AG04450 (cell line): ENCODE measurements at regions not wholly inside any gene's neighbourhood (a gene's known extent, or its start where the extent isn't known, plus 50 kb on each side); places are given as distances from the start of the nearest gene placed in this dataset.

ENCODE experiments used
- CTCF ChIA-PET: fragments of 300-600, 350-600 bp; formaldehyde crosslinking; extraction: SDS; loops from one replicate; lab custom pipeline; 2022; ENCODE audit warnings: antibody characterized with exemption, inconsistent platforms; lab: Charles Lee
- POLR2A ChIA-PET: fragments of 350-600 bp; formaldehyde crosslinking; extraction: SDS; loops from one replicate; lab custom pipeline; 2021; ENCODE audit warnings: antibody characterized with exemption, inconsistent platforms; lab: Yijun Ruan, JAX
- DNase-seq: peaks from one replicate; pipeline ENCODE4 v3.0.0-alpha.2; 2011; ENCODE audit warnings: low read depth, low spot score
- H3K27ac ChIP-seq: one replicate; pipeline ENCODE4 v1.5.1; 2012; ENCODE audit warnings: low read depth, low read length, control low read depth
- H3K27me3 ChIP-seq: one replicate; pipeline ENCODE4 v1.6.0; 2012; ENCODE audit warnings: low read length; ENCODE audit not compliant: control insufficient read depth, insufficient read depth
- H3K4me3 ChIP-seq: 2 replicates; pipeline ENCODE4 v1.5.1; 2011; ENCODE audit warnings: mild to moderate bottlenecking, low read depth, low read length, control low read depth
- H3K9me3 ChIP-seq: 2 replicates; pipeline ENCODE4 v1.5.1; 2012; ENCODE audit warnings: low read length; ENCODE audit not compliant: control insufficient read depth, insufficient read depth
- TF ChIP-seq, protein P1 (sequence below): IDR thresholded peaks from 2 replicates; pipeline ENCODE4 v1.5.1; 2011; ENCODE audit warnings: low read depth, low read length, control low read depth, inconsistent platforms

- Histone ChIP-seq H3K9me3 (no peaks in the 10 kb centered on the region), H3K27ac (no peak overlapping the region), H3K27me3 (no peaks in the 10 kb centered on the region), H3K4me3 (no peak overlapping the region)
- TF ChIP-seq, protein P1, sequence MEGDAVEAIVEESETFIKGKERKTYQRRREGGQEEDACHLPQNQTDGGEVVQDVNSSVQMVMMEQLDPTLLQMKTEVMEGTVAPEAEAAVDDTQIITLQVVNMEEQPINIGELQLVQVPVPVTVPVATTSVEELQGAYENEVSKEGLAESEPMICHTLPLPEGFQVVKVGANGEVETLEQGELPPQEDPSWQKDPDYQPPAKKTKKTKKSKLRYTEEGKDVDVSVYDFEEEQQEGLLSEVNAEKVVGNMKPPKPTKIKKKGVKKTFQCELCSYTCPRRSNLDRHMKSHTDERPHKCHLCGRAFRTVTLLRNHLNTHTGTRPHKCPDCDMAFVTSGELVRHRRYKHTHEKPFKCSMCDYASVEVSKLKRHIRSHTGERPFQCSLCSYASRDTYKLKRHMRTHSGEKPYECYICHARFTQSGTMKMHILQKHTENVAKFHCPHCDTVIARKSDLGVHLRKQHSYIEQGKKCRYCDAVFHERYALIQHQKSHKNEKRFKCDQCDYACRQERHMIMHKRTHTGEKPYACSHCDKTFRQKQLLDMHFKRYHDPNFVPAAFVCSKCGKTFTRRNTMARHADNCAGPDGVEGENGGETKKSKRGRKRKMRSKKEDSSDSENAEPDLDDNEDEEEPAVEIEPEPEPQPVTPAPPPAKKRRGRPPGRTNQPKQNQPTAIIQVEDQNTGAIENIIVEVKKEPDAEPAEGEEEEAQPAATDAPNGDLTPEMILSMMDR, result no peak
- ChIA-PET CTCF (interaction anchor here (1.4 kb wide), 1 partner anchor 188 kb away, joined by 4 read pairs; no protein-coding TSS in a partner anchor), POLR2A (no interaction called here)
- DNase-seq, result no peak
These were observed 221.6 kb upstream of the RPS23 start for GRCh38 chr5:82499725-82500244.

GRCh38 chr5:82497242-82497641 lies 219.1 kb upstream of the RPS23 start:
- ChIA-PET POLR2A (no interaction called here), CTCF (interaction anchor here (1.3 to 1.7 kb wide), 2 partner anchors 144 to 1067 kb away, joined by 5 read pairs; no protein-coding TSS in a partner anchor)
- H3K4me3 ChIP-seq, result no peak overlapping the region
- H3K9me3 ChIP-seq, result no peaks in the 10 kb centered on the region
- peaks cover 3% of the 10 kb centered on the region for H3K27me3 ChIP-seq
- H3K27ac ChIP-seq, result no peak overlapping the region
- no peak for DNase-seq
- TF ChIP-seq, protein P1, result no peak

- no peaks in the 10 kb centered on the region for H3K9me3 ChIP-seq
- H3K27ac ChIP-seq, result no peak overlapping the region
- TF ChIP-seq, protein P1, result peak; percentile 44
- peaks cover 3% of the 10 kb centered on the region for H3K27me3 ChIP-seq
- ChIA-PET POLR2A (no interaction called here), CTCF (interaction anchor here (0.6 to 1.6 kb wide), 5 partner anchors 10 to 183 kb away, joined by 3 to 4 read pairs (median 3); no protein-coding TSS in a partner anchor)
- no peak for DNase-seq
- no peak overlapping the region for H3K4me3 ChIP-seq
These were observed 216.8 kb upstream of the RPS23 start for GRCh38 chr5:82494942-82495341.

DNA sequence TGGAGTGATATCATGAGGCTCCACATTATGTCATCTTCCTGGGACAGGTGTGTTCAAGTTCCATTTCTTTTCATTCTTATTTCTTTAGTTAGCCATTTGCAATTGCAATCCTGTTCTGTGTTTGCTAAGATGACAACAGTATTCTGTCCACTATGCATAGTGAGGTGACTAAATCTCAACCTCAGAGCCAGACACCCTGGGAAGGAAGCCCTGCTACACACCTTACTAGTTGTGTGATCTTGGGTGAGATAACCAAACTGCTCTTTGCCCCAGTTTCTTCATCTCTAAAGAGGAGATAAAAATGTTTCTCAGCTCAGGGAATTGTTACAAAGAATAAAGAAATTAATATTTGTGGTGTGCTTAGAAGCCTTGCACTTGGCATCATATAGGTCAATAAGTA lies 215.1 kb upstream of the RPS23 start:
- H3K27me3 ChIP-seq, result peaks cover 3% of the 10 kb centered on the region
- no peak overlapping the region for H3K4me3 ChIP-seq
- CTCF ChIA-PET, result no interaction called here
- H3K27ac ChIP-seq, result no peak overlapping the region
- no peaks in the 10 kb centered on the region for H3K9me3 ChIP-seq
- no peak for DNase-seq
- POLR2A ChIA-PET, result no interaction called here
- TF ChIP-seq, protein P1, result no peak

- CTCF ChIA-PET, result no interaction called here
- POLR2A ChIA-PET, result no interaction called here
- Histone ChIP-seq H3K4me3 (no peak overlapping the region), H3K27me3 (peaks cover 3% of the 10 kb centered on the region), H3K27ac (no peak overlapping the region), H3K9me3 (no peaks in the 10 kb centered on the region)
- DNase-seq, result no peak
- TF ChIP-seq, protein P1, result no peak
These were observed 213.2 kb upstream of the RPS23 start for GRCh38 chr5:82491397-82491796.
